ENCODE measurements at regions not wholly inside any gene's neighbourhood (a gene's known extent, or its start where the extent isn't known, plus 50 kb on each side); places are given as distances from the start of the nearest gene placed in this dataset.

GRCh38 chr4:79087071-79087470 lies 147.8 kb upstream of the PAQR3 start:
- TF ChIP-seq CTCF (IDR thresholded peaks at IDR 0.05), result no peak
- H3K36me3 Mint-ChIP-seq (ENCODE audit: low read depth), result no peaks in the 10 kb centered on the region
- no peaks in the 10 kb centered on the region for H3K4me1 Mint-ChIP-seq (ENCODE audit: low read depth)
- H3K27me3 Mint-ChIP-seq, result no peaks in the 10 kb centered on the region
- ATAC-seq (no peak), DNase-seq (no peak)
- CTCF ChIA-PET, result no interaction called here
- POLR2A ChIA-PET, result no interaction called here
- no peak overlapping the region for H3K27ac Mint-ChIP-seq
- intact Hi-C loops (cut with micrococcal nuclease), result no loop called here
- peaks cover 3% of the 10 kb centered on the region for H3K9me3 Mint-ChIP-seq
- H3K4me3 Mint-ChIP-seq, result no peak overlapping the region

GRCh38 chr4:79083406-79084010 lies 144.3 kb upstream of the PAQR3 start:
- Mint-ChIP-seq H3K27ac (no peak overlapping the region), H3K36me3 (ENCODE audit: low read depth) (no peaks in the 10 kb centered on the region), H3K4me1 (ENCODE audit: low read depth) (no peaks in the 10 kb centered on the region), H3K4me3 (no peak overlapping the region), H3K9me3 (peaks cover 5% of the 10 kb centered on the region), H3K27me3 (no peaks in the 10 kb centered on the region)
- TF ChIP-seq CTCF (IDR thresholded peaks at IDR 0.05), result no peak
- ChIA-PET CTCF (no interaction called here), POLR2A (no interaction called here)
- intact Hi-C loops (cut with micrococcal nuclease), result no loop called here
- no peak for DNase-seq
- no peak for ATAC-seq

GRCh38 chr4:79082997-79083396 lies 143.8 kb upstream of the PAQR3 start:
- ChIA-PET POLR2A (no interaction called here), CTCF (no interaction called here)
- DNase-seq, result no peak
- ATAC-seq, result no peak
- Mint-ChIP-seq H3K27ac (no peak overlapping the region), H3K27me3 (no peaks in the 10 kb centered on the region), H3K4me3 (no peak overlapping the region), H3K36me3 (ENCODE audit: low read depth) (no peaks in the 10 kb centered on the region), H3K4me1 (ENCODE audit: low read depth) (no peaks in the 10 kb centered on the region), H3K9me3 (peaks cover 5% of the 10 kb centered on the region)
- no peak for TF ChIP-seq CTCF (IDR thresholded peaks at IDR 0.05)
- intact Hi-C loops (cut with micrococcal nuclease), result no loop called here

DNA sequence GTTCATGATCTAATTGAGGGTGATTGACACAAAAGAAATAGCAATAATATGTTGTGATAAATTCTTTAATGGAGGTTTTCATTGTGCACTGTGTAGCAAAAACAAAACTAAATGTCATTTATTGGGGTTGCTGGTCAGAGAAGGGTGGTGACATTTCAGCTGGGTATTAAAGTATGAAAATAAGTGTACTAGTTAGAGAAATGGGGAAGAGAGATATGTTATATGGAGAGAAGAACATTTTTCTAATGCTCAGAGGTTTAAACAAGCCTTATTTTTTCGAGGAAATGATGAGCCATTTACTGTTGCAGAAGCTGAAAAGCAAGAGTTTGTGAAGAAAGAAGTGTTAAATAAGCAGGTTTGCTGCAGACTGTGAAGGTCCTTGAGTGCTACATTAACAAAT lies 142.7 kb upstream of the PAQR3 start:
- ATAC-seq (no peak), DNase-seq (no peak)
- Mint-ChIP-seq H3K27me3 (no peaks in the 10 kb centered on the region), H3K27ac (no peak overlapping the region), H3K4me3 (no peak overlapping the region), H3K36me3 (ENCODE audit: low read depth) (no peaks in the 10 kb centered on the region), H3K9me3 (peaks cover 6% of the 10 kb centered on the region), H3K4me1 (ENCODE audit: low read depth) (no peaks in the 10 kb centered on the region)
- intact Hi-C loops (cut with micrococcal nuclease), result no loop called here
- ChIA-PET POLR2A (no interaction called here), CTCF (no interaction called here)
- no peak for TF ChIP-seq CTCF (IDR thresholded peaks at IDR 0.05)

GRCh38 chr4:79078339-79078738 lies 139.1 kb upstream of the PAQR3 start:
- peaks cover 13% of the 10 kb centered on the region for H3K9me3 Mint-ChIP-seq
- ATAC-seq (no peak), DNase-seq (no peak)
- no peak for TF ChIP-seq CTCF (IDR thresholded peaks at IDR 0.05)
- ChIA-PET CTCF (no interaction called here), POLR2A (no interaction called here)
- H3K27ac Mint-ChIP-seq, result no peak overlapping the region
- H3K4me1 Mint-ChIP-seq (ENCODE audit: low read depth), result no peaks in the 10 kb centered on the region
- no peaks in the 10 kb centered on the region for H3K27me3 Mint-ChIP-seq
- H3K36me3 Mint-ChIP-seq (ENCODE audit: low read depth), result no peaks in the 10 kb centered on the region
- H3K4me3 Mint-ChIP-seq, result no peak overlapping the region
- intact Hi-C loops (cut with micrococcal nuclease), result no loop called here

Measured in activated CD8-positive, alpha-beta T cell treated with anti-CD3 and anti-CD28 coated beads for 36 hours (primary cell).